ENCODE measurements at regions not wholly inside any gene's neighbourhood (a gene's known extent, or its start where the extent isn't known, plus 50 kb on each side); places are given as distances from the start of the nearest gene placed in this dataset.

- Histone ChIP-seq H3K9me3 (ENCODE audit: low read depth) (no peaks in the 10 kb centered on the region), H3K4me3 (no peak overlapping the region), H3K36me3 (no peaks in the 10 kb centered on the region), H3K4me1 (ENCODE audit: low read depth) (no peaks in the 10 kb centered on the region), H3K27ac (no peak overlapping the region), H3K27me3 (no peaks in the 10 kb centered on the region)
- TF ChIP-seq CTCF (IDR thresholded peaks at IDR 0.05; ENCODE audit: low read depth, low read length), result peak; percentile 79
- DNase-seq (ENCODE audit: low read depth in 1 of 2, low spot score in 1 of 2), result peak; percentile 80 to 88
Measured at GRCh38 chr7:25069900-25070443, 55.1 kb downstream of the CYCS start.

GRCh38 chr7:25068502-25069213 lies 56.4 kb downstream of the CYCS start:
- H3K27me3 ChIP-seq, result no peaks in the 10 kb centered on the region
- H3K4me3 ChIP-seq, result no peak overlapping the region
- no peaks in the 10 kb centered on the region for H3K9me3 ChIP-seq (ENCODE audit: low read depth)
- H3K36me3 ChIP-seq, result no peaks in the 10 kb centered on the region
- no peak for DNase-seq (ENCODE audit: low read depth in 1 of 2, low spot score in 1 of 2)
- H3K4me1 ChIP-seq (ENCODE audit: low read depth), result no peaks in the 10 kb centered on the region
- H3K27ac ChIP-seq, result no peak overlapping the region
- no peak for TF ChIP-seq CTCF (IDR thresholded peaks at IDR 0.05; ENCODE audit: low read depth, low read length)

GRCh38 chr7:25067726-25068501 lies 57.1 kb downstream of the CYCS start:
- no peak for DNase-seq (ENCODE audit: low read depth in 1 of 2, low spot score in 1 of 2)
- no peak for TF ChIP-seq CTCF (IDR thresholded peaks at IDR 0.05; ENCODE audit: low read depth, low read length)
- H3K27me3 ChIP-seq, result no peaks in the 10 kb centered on the region
- H3K4me1 ChIP-seq (ENCODE audit: low read depth), result no peaks in the 10 kb centered on the region
- no peak overlapping the region for H3K4me3 ChIP-seq
- H3K9me3 ChIP-seq (ENCODE audit: low read depth), result no peaks in the 10 kb centered on the region
- H3K36me3 ChIP-seq, result no peaks in the 10 kb centered on the region
- no peak overlapping the region for H3K27ac ChIP-seq

GRCh38 chr7:25066253-25066652 lies 58.8 kb downstream of the CYCS start:
- H3K27ac ChIP-seq, result no peak overlapping the region
- no peaks in the 10 kb centered on the region for H3K9me3 ChIP-seq (ENCODE audit: low read depth)
- H3K4me3 ChIP-seq, result no peak overlapping the region
- no peaks in the 10 kb centered on the region for H3K4me1 ChIP-seq (ENCODE audit: low read depth)
- H3K27me3 ChIP-seq, result no peaks in the 10 kb centered on the region
- H3K36me3 ChIP-seq, result no peaks in the 10 kb centered on the region
- no peak for TF ChIP-seq CTCF (IDR thresholded peaks at IDR 0.05; ENCODE audit: low read depth, low read length)
- DNase-seq (ENCODE audit: low read depth in 1 of 2, low spot score in 1 of 2), result no peak

- no peak for DNase-seq (ENCODE audit: low read depth in 1 of 2, low spot score in 1 of 2)
- no peak overlapping the region for H3K27ac ChIP-seq
- no peaks in the 10 kb centered on the region for H3K4me1 ChIP-seq (ENCODE audit: low read depth)
- no peak for TF ChIP-seq CTCF (IDR thresholded peaks at IDR 0.05; ENCODE audit: low read depth, low read length)
- H3K36me3 ChIP-seq, result no peaks in the 10 kb centered on the region
- H3K9me3 ChIP-seq (ENCODE audit: low read depth), result no peaks in the 10 kb centered on the region
- no peaks in the 10 kb centered on the region for H3K27me3 ChIP-seq
- H3K4me3 ChIP-seq, result no peak overlapping the region
Measured at GRCh38 chr7:25062380-25062779, 62.7 kb downstream of the CYCS start.
